Left forelimb (tissue), 1 donor: ENCODE measurements at regions not wholly inside any gene's neighbourhood (a gene's known extent, or its start where the extent isn't known, plus 50 kb on each side); places are given as distances from the start of the nearest gene placed in this dataset.
A peak's percentile ranks its signal among the peaks of the same experiment; 100 is the strongest.

Experiments used
- DNase-seq: peaks from one replicate; pipeline ENCODE4 v3.0.0-alpha.2; 2018; ENCODE audit warnings: low spot score

DNA sequence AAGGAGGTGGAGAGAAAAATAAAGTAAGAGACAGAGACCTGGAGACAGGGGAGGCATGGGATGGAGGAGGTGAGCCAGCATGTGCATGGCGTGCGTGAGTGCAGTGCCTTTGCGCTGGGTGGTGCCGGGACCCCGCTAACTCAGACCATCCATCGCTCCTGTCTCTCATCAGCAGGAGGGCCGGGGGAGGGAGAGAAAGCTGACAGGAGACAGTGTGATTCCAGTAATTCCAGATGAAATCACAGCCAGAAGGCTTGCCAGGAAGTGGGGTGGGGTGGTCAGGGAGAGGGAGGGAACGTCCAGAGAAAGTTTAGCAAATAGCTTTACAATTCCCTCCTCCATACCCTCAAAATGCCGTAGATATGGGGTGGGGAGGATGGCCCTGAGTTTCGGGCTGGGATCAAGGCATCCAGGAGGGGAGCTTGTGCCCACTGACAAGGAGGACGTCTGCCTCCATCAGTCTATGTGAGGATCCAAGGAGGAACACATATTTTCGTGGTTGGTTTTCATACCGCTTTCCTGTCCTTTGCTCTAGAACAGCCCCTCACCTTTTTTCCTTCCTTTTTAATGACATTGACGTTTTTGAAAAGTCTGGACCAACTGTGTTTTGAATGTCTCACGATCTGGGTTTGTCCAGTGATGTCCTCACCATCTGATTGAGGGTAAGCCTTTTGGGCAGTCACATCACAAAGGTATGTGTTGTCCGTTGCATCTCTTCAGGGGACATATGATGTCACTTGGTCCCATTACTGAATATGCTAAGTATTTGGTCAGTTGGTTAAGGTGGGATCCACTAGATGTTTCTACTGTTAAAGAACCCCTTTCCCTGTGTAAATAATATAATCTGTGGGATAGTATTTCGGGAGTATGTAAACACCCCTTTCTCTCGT, 567.3 kb downstream of the MIAT start:
- peak; percentile 82 for DNase-seq

DNA sequence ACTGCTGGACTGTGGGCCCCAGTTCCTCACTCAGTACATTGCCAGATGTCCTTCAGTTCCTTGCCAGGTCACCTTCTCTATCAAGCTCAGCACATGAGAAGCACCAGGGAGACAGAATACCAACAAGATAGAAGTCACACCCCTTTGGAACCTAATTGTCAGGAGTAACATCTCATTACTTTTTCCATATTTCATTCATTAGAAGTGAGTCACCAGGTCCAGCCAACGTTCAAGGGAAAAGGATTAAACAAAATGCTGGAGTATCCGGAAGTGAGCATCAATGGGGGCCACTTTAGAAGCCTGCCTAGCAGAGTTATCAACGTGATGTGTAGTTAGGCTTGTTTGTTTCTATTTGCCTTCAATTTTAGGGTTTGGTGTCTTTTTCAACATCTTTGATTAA, 569.3 kb downstream of the MIAT start:
- DNase-seq: no peak

DNA sequence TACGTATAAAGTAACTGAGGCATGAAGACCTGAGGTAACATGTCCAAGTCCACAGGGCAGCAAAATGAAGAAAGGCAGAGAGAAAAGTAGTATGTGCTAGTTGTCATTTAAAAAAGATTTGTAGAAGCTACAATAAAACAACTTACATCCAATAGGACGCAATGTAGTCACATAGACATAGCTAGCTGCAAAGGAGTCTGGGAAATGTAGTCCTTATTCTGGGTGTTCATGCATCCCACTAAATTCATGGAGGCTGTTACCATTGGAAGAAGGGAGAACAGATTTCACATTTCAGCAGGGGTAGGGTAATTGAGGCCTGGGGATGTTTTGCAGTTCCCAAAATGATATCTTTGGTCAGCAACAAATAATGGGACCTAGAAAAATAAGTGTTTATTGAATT, 571.4 kb downstream of the MIAT start:
- DNase-seq: no peak

DNA sequence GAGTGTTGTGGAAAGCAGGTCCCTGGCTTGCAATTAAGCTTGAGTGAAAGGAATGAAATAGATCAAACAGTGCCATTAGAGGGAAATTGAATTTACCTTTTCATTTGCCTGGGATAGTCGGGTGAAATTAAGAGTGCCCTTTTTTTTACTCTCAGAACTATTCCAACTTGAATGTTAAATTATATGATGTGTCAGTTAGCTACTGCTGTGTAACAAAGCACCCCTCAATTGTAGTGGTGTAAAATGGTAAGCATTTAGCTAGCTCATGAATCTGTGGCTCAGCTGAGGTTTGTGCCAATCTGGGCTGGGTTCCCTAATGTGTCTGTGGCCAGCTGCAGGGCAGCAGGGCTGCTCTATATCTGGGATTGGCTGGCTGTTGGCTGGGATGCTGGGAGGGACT, 571.4 kb downstream of the MN1 start:
- peak; percentile 42 for DNase-seq

DNA sequence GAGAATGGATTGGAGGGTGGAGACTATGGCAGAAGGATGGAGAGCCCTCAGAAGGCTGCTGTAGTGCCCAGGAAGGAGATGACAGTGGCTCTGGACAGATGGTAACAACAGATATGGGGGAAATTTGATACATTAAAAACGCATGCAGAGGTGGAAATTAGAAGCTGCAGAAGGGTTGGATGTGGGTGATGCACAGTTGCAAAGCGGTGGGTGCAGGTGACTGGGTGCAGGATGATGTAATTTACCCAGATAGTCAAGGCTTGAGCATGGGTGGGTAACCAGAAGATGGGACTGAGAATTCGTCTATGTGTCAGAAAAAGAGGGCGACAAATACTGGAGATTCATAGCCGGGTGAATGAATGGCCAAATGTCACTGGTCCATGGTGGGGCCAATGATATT, 570.3 kb downstream of the MN1 start:
- DNase-seq: peak; percentile 33

DNA sequence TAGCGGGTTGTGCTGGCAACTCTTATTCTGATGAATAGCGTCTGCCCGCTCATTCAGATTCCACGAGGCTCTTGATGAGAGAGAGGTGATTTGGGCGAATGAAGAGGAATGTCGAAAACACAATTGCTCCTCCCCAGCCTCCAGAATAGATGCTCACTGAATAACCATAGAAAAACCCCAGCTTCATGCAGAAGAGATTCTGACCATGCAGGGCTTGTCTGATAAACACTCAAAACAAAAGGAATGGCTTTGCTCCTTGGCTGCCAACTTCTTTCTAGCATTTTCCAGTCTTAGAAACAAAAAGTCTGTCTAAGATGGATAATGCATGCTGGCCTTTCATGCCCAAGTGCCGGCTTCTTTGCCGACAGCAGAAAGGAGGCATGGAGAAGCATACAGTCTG, 569.5 kb downstream of the MN1 start:
- peak; percentile 0 for DNase-seq

DNA sequence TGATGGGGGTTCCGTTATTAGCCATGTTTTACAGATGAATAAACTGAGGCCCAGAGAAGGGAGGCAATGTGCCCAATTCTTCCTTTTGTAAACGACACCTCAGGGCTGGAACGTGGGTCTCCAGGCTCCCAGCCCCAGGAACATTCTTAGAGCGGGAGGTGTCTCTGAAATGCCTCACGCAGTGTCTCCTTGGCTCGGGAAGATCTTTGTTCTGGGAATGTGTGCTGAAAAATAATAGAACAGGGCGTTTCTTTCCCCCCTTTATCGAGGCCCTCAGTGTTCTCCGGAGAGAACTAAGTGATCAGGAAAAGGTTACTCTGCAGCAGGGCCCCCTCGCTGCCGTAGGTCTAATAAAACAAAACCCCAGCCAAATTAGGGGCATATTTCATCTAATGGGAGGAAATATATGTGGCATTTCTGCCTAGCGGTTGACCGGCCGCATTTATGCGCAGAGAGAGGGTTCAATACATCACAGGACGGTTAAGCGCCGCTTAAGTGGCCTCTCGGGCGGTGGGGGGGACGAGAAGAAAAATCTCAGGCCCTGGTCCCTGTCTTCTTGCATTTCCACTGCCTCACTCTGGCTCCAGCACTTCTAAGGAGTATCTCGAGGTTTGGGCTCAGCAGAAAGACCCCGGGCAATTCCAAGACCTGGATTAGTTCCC, 564.3 kb downstream of the MN1 start:
- peak; percentile 53 for DNase-seq

DNA sequence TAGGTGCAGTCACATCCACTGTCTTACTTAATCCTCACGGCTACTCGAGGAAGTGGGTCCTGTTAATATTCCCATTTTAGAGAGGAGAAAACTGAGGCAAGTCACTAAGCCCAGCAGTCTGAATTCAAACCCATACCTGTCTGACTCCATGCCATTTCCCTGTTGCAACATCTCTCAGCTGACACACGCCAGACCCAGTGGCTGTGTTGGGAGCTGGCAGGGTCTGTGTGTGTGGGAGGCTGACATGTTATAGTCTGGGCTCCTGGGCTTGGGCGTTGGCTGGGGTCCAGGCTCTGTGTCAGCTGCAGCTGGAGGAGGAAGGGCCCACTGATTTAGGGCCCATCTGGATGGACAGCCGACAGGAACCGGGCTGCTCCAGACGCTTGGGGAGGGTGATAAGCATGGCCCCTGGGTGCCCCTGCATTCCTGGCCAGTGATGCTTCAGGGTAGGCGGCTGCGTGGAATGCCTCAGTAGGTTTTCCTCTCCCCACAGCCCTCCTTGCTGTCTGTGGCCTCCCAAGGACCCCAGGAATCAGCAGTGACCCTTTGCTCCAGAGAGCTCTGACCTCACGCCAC, 562.5 kb downstream of the MN1 start:
- peak; percentile 85 for DNase-seq

DNA sequence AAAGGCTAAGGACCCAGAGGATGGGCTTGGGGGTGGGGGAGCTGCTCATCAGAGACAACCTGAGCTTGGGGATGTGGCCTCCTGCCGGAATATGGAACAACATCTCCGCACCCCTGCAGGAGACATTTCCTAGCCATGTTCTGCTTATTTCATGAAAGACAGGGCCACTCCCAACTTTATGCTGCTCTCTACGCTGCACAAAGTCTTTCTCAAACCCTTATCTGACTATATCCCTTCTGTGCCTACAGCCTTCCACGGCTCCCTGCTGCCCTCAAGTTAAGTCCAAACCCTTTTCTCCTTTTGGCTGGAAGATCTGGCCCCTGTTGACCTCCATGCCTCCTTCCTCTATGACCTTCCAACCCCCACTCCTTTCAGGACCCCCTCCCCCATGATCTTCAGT, 562.0 kb downstream of the MN1 start:
- no peak for DNase-seq

DNA sequence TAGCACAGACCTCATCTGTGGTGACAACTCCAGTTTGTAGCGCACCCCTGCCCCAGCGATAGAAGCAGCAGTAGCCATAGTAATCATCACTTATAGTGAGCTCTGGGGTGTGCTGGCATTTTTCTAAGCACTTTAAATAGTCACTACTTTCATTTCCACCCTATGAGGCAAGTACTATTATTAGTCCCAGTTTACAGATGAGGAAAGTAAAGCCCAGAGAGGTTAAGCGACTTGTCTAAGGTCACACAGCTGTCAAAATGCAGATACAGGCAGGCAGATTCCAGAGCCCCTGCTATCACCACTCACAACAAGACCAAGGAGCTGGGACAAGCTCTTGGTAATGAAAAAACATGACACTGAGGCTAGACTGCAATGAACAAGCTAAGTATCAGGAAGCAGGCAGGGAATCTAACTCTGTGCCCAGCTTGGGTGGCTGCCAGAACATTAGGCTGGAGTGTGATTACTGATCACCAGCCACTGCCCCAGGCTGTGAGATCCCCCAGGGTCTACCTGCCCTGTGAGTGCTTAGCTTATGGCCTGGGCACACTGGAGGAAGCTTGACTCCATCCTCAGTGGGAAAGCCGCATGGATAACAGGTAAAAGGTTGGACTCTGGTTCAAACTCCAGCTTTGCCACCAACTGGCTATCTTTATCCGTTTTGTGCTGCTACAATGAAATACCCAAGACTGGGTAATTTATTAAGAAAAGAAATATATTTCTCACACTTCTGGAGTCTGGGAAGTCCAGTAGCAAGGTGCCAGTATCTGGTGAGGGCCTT, 561.1 kb downstream of the MN1 start:
- no peak for DNase-seq

DNA sequence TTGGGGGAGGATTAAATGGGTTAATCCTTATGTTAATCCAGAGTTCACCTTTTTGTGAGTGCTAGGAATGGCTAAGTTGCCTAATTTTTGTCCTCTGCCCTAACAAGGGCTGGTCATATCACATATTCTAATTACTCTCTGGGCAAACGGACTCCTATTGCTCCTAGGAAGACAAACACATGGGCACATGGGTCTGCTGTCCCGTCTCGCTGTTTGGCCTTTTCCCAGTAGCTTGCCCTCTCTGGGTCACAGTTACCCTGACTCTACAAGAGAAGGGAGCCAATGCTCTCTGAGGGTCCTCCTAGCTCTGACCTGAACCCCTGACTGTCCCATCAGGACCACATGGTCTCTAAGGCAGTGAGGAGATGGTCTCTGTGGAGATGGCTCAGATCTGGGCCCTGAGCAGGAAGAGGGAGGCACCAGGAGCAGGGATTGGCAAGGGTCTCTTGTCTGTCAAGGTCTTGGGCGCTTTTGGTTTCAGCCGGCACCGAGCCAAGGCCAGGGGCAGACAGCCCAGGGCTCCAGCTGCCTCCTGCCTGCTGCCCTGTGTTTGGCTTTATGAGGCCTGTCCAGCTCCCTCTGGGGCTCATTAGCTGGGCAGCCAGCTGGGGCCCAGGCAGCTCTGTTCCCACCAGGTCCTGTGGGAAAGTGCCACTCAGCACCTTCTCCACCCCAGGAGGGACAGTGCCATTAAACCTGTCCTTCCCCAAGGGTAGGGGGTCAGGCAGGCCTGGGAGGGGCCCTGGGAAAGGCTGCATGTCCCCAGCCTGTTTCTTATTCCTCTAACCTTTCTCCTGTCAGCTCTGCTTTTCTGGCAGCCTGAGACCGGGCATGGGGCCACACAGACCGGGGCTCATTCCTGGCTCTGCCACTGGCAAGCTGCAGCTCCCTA, 559.9 kb downstream of the MN1 start:
- peak; percentile 76 for DNase-seq

DNA sequence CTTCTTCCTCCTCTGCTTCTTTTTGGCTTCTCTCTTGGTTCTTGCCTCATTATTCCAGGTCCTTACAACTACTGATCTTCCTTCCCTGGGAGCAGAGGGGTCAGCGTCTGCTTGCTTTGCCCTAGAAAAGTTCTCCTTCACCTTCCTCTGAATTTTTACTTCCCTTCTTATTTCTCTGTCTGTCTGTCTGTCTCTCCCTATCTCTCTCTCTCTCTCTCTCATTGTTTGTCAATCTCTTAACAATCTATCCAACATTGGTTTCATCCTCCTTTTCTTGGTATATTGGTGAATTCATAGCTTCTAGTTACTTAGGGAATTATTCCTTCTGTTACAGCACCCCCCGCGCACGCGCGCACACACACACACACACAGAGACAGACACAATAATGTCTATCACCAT, 559.1 kb downstream of the MN1 start:
- no peak for DNase-seq

DNA sequence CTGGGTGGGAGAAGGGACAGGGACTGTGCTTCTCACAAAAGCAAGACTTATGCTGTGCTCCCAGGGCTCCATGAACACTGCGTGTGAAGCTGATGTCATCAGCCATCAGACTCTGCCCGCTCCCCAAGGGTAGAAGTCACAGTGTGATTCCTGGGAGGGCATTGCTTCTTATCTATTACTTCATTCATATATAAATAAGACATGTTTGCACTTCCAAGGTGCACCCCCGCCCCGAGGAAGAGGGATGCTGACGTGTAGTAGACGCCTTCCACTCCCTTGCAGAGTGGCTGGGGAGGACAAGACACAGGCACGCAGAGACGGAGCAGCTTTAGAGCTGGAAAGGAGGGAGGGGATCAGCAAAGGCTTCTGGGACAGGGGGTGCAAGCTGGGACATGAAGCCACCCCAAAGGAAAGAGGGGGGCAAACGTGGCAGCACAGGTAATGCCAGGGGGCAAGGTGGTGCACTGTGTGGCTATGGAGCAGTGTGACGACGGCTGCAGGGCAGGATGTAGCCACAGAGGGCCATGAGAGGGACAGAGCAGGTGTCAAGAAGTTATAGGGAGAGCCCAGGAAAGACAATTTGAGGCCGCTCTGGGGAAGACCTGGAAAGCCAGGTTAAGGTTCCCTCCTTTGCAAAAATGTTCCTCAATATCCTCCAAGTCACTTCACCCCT, 558.5 kb downstream of the MN1 start:
- no peak for DNase-seq

DNA sequence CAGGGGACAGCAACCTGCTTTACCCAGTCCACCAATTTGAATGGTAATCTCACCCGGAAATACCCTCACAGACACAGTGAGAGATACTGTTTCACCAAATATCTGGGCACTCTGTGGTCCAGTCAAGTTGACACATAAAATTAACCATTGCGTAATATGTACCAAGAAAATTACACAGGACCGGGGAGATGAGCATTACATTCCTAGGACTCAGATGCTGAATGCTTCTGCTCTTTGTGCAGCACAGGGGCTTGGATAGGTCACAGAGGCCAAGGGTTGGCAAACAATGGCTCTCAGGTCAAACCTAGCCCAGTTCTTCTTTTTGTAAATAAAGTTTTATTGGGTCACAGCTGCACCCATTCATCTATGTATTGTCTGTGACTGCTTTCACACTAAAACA, 557.2 kb downstream of the MN1 start:
- no peak for DNase-seq

DNA sequence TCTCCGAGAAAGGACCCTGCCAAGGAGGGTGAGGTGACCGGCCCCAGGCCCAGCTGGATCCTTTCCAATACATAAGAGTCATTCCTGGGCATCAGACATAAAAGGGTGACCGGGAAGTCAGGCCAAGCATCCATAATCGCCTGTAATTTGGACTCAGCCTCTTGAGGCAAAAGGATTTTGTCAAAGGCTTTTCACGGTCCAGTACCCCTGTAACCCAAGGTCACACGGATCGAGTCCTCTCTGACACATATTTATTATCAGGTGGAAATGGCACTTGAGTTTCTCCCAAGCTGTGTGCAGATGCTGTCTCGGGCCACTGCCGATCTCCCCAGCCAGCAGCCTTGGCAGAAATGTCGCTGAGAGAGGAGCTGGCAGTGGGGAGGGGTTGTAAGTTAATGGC, 556.5 kb downstream of the MN1 start:
- DNase-seq: no peak

DNA sequence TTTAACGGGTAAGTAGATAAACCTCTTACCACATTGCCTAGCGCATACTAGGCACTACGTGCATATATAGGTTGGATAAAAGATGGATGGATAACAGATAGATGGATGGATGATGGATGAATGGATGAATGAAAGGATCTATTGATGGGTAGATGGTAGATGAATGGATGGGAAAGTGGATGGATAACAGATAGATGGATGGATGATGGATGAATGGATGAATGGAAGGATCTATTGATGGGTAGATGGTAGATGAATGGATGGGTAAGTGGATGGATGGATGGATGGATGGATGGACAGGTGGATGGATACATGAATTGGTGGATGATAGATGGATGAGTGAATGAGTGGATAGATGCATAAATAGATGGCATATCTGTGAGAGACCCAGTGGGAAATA, 555.0 kb downstream of the MN1 start:
- DNase-seq: no peak

DNA sequence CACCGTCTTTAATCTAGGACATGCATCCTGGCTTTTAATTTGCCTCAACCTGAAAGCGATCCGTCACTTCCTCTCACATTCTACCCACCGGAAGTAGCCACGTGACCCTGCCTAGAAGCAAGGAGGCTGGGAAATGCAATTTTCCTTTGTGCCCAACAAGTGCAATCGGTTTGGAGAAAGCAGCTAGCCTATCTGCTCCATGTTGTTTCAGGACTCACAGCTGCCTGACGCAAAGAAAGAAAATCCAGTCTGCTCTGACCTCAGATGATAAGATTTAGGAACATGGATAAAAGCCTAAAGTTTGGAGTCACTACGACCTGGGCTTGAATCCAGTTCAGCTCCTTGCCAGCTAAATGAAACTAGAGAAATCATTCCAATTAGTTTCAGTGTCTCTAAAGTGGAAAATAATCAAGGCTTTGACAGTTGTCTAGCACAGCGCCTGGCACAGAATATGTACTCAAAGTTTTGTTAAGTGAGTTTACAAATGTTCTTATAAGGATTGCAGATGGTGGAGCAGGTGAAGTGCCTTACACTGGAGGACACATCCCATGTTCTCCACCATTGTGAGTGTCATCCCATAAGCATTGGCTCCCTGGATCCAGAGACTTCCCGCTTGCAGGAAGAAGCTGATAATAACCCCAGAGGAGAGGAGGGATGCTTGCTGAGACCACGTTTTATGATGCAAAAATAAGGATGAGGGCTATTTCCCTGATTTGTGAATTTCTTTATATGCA, 553.7 kb downstream of the MN1 start:
- no peak for DNase-seq

DNA sequence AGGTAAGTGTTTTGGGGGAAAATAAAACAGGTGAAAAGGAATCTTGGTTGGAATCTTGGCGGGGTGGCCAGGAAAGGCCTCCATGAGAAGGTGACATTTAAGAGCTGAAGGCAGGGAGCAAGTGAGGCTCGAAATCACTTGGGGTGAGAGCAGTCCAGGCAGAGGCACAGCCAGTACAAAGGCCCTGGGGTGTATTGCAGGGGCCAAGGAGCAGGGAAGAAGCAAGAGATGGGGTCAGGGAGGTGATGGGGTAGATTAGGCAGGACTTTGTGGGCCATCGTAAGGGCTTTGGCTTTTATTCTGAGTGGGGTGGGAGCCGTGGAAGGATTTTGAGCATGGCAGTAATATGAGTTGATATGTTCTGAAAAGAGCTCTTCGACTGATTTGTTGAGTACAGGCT, 551.1 kb downstream of the MN1 start:
- DNase-seq: no peak

DNA sequence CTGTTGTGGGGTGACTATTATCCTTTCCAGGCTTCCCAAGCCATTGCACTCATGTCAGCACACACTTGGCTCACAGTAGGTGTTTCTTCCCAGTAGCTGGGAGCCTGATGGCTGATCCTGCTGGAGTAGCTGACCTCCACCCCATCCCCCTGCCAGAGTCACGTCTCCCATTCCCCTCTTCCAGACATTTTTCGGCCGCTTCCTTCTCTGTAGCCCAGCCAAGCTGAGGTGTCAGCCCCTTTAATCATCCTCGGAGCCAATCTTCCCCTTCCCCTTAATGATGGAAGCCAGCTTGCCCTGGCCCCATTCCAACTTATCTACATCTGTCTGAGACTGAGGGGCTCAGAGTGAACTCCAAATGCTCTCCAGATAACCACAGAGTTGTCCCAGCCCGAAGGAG, 550.7 kb downstream of the MN1 start:
- DNase-seq: no peak

DNA sequence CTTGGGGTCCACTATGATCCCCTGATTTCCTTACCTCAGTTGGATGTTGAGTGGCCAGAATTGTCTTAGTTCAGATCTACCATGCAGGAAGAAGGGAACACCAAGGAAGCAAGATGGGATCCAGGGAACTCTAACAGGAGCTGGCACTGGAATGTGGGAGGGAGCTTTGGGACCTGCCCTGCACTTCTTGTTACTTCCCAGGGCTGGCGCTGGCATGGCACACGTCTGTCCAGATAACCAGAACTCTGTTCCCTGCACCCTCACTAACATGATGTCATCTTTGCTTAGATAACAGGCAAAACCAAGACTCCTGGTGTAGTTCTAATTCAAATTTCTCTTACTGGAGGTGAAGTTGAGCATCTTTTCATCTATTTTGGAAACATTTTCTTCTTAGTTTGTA, 550.0 kb downstream of the MN1 start:
- no peak for DNase-seq
